ENCODE measurements at regions not wholly inside any gene's neighbourhood (a gene's known extent, or its start where the extent isn't known, plus 50 kb on each side); places are given as distances from the start of the nearest gene placed in this dataset.

DNA sequence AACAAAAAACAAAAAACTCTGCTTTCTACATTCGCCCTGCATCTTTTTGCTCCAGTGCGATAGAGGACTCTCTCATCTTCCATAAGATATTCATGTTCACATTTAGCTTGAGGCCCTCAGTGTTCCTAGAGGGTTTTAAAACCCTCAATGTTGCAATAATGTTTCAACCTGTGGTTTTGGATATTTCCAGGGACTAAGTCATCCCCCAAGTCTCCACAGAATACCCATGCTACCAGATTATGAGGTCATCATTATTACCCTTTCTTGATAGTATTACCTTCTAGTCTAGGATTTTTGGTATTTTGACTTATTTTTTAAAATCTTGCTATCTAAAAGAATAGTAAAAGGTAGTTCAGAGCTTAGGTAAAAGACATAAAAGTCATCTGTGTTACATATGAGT lies 480.5 kb upstream of the ID4 start:
- no peaks in the 10 kb centered on the region for H3K9me3 ChIP-seq (ENCODE audit: low read length)
- intact Hi-C loops (cut with micrococcal nuclease), result no loop called here
- H3K4me1 ChIP-seq (ENCODE audit: insufficient read depth, low read length), result no peaks in the 10 kb centered on the region
- H4K20me1 ChIP-seq (ENCODE audit: low read length), result no peaks in the 10 kb centered on the region
- H3K36me3 ChIP-seq (ENCODE audit: low read depth, low read length), result no peaks in the 10 kb centered on the region
- H3K4me3 ChIP-seq (ENCODE audit: low read length), result no peak overlapping the region
- H3K9me2 ChIP-seq (replicated peaks; ENCODE audit: low read length), result 0 out of 2 replicates have a peak, but pooled peaks cover 5% of the 10 kb centered on the region
- H3K9ac ChIP-seq (ENCODE audit: low read length), result no peak overlapping the region
- no peak overlapping the region for H2AFZ ChIP-seq (ENCODE audit: low read length)
- DNase-seq (no peak), ATAC-seq (no peak)
- H3K27me3 ChIP-seq (ENCODE audit: low read length), result no peaks in the 10 kb centered on the region
- H3K79me2 ChIP-seq (ENCODE audit: low read length), result no peaks in the 10 kb centered on the region
- H3F3A ChIP-seq (ENCODE audit: low read length, unreplicated experiment), result no peaks in the 10 kb centered on the region
- CTCF ChIA-PET, result no interaction called here
- POLR2A ChIA-PET (ENCODE audit: unreplicated experiment), result no interaction called here
- TF ChIP-seq EZH2phosphoT487 (IDR thresholded peaks at IDR 0.05; ENCODE audit: borderline replicate concordance, low read length) (no peak), EZH2 (IDR thresholded peaks at IDR 0.05; ENCODE audit: low read length, unreplicated experiment) (no peak)
- no peak overlapping the region for H3K27ac ChIP-seq (ENCODE audit: low read length)
- no peak overlapping the region for H3K4me2 ChIP-seq (ENCODE audit: low read length)
- no TSS peak for BruUV-seq (replicated peaks)

DNA sequence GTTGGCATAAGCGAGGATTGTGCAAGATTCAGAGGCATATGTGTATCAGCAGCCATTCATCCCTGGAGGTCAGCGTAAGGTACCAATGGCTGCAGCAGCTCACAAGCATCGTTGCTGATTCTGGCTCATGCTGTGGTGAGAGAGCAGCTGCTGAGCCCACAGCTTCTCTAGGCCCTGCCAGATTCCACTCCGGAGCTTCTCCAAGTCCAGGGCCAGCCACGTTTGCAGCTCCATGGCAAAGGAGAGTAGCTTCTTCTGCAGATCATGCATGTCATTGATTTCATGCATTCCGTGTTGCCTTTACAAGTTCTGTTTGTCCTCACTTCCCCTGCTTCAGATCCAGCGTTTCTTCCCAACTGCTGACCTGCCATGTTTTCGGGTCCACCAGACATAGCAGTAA lies 474.8 kb upstream of the ID4 start:
- POLR2A ChIA-PET (ENCODE audit: unreplicated experiment), result no interaction called here
- intact Hi-C loops (cut with micrococcal nuclease), result no loop called here
- H3K27ac ChIP-seq (ENCODE audit: low read length), result no peak overlapping the region
- H3K9me2 ChIP-seq (replicated peaks; ENCODE audit: low read length), result 0 out of 2 replicates have a peak, but pooled peaks cover 5% of the 10 kb centered on the region
- no peak for ATAC-seq
- no peak overlapping the region for H2AFZ ChIP-seq (ENCODE audit: low read length)
- no peak overlapping the region for H3K9ac ChIP-seq (ENCODE audit: low read length)
- H3F3A ChIP-seq (ENCODE audit: low read length, unreplicated experiment), result no peaks in the 10 kb centered on the region
- BruUV-seq (replicated peaks), result no TSS peak
- H3K9me3 ChIP-seq (ENCODE audit: low read length), result no peaks in the 10 kb centered on the region
- no peak overlapping the region for H3K4me2 ChIP-seq (ENCODE audit: low read length)
- CTCF ChIA-PET, result no interaction called here
- H3K27me3 ChIP-seq (ENCODE audit: low read length), result no peaks in the 10 kb centered on the region
- H3K36me3 ChIP-seq (ENCODE audit: low read depth, low read length), result no peaks in the 10 kb centered on the region
- H3K4me3 ChIP-seq (ENCODE audit: low read length), result no peak overlapping the region
- DNase-seq, result no peak
- no peak for TF ChIP-seq EZH2 (IDR thresholded peaks at IDR 0.05; ENCODE audit: low read length, unreplicated experiment)
- no peak for TF ChIP-seq EZH2phosphoT487 (IDR thresholded peaks at IDR 0.05; ENCODE audit: borderline replicate concordance, low read length)
- TF ChIP-seq, protein P1, sequence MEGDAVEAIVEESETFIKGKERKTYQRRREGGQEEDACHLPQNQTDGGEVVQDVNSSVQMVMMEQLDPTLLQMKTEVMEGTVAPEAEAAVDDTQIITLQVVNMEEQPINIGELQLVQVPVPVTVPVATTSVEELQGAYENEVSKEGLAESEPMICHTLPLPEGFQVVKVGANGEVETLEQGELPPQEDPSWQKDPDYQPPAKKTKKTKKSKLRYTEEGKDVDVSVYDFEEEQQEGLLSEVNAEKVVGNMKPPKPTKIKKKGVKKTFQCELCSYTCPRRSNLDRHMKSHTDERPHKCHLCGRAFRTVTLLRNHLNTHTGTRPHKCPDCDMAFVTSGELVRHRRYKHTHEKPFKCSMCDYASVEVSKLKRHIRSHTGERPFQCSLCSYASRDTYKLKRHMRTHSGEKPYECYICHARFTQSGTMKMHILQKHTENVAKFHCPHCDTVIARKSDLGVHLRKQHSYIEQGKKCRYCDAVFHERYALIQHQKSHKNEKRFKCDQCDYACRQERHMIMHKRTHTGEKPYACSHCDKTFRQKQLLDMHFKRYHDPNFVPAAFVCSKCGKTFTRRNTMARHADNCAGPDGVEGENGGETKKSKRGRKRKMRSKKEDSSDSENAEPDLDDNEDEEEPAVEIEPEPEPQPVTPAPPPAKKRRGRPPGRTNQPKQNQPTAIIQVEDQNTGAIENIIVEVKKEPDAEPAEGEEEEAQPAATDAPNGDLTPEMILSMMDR (conservative IDR thresholded peaks at IDR 0.05; ENCODE audit: low read depth, low read length), result no peak
- H4K20me1 ChIP-seq (ENCODE audit: low read length), result no peaks in the 10 kb centered on the region
- no peaks in the 10 kb centered on the region for H3K79me2 ChIP-seq (ENCODE audit: low read length)
- H3K4me1 ChIP-seq (ENCODE audit: insufficient read depth, low read length), result no peaks in the 10 kb centered on the region

- TF ChIP-seq EZH2 (IDR thresholded peaks at IDR 0.05; ENCODE audit: low read length, unreplicated experiment) (no peak), EZH2phosphoT487 (IDR thresholded peaks at IDR 0.05; ENCODE audit: borderline replicate concordance, low read length) (no peak)
- TF ChIP-seq, protein P1 (conservative IDR thresholded peaks at IDR 0.05; ENCODE audit: low read depth, low read length), result peak; percentile 34; the same call in 1 of the 2 replicates
- Histone ChIP-seq H3K9me2 (replicated peaks; ENCODE audit: low read length) (no peaks in the 10 kb centered on the region), H3F3A (ENCODE audit: low read length, unreplicated experiment) (no peaks in the 10 kb centered on the region), H3K9ac (ENCODE audit: low read length) (no peak overlapping the region), H4K20me1 (ENCODE audit: low read length) (no peaks in the 10 kb centered on the region), H3K27me3 (ENCODE audit: low read length) (no peaks in the 10 kb centered on the region), H3K4me3 (ENCODE audit: low read length) (no peak overlapping the region), H3K9me3 (ENCODE audit: low read length) (no peaks in the 10 kb centered on the region), H2AFZ (ENCODE audit: low read length) (no peak overlapping the region), H3K4me2 (ENCODE audit: low read length) (0 out of 2 replicates have a peak overlapping the region, but pooled peaks have one; percentile 2), H3K27ac (ENCODE audit: low read length) (no peak overlapping the region), H3K36me3 (ENCODE audit: low read depth, low read length) (no peaks in the 10 kb centered on the region), H3K79me2 (ENCODE audit: low read length) (no peaks in the 10 kb centered on the region), H3K4me1 (ENCODE audit: insufficient read depth, low read length) (peaks cover 13% of the 10 kb centered on the region)
- ATAC-seq (peak; percentile 83), DNase-seq (peak; percentile 75)
- BruUV-seq (replicated peaks), result no TSS peak
- intact Hi-C loops (cut with micrococcal nuclease), result no loop called here
- CTCF ChIA-PET, result no interaction called here
- POLR2A ChIA-PET (ENCODE audit: unreplicated experiment), result no interaction called here
Observed at GRCh38 chr6:19368511-19368910, 468.7 kb upstream of the ID4 start.

Measured in PC-3 (cell line).